Stimulated activated CD8-positive, alpha-beta memory T cell treated with anti-CD3 and anti-CD28 coated beads, Interleukin-15, amount 100 ng/mL, for 48 hours (primary cell): ENCODE measurements at regions not wholly inside any gene's neighbourhood (a gene's known extent, or its start where the extent isn't known, plus 50 kb on each side); places are given as distances from the start of the nearest gene placed in this dataset.
"Not testable (repeated sequence)": the region's sequence is repeated elsewhere in the genome, so short reads cannot be mapped to it uniquely, and the experiment has no call there.

ENCODE experiments used
- DNase-seq, 2 donors: peaks; one replicate each; pipeline ENCODE4 v3.0.0-alpha.2; 2020; ENCODE audit warnings: low read depth in 2 of 2

DNA sequence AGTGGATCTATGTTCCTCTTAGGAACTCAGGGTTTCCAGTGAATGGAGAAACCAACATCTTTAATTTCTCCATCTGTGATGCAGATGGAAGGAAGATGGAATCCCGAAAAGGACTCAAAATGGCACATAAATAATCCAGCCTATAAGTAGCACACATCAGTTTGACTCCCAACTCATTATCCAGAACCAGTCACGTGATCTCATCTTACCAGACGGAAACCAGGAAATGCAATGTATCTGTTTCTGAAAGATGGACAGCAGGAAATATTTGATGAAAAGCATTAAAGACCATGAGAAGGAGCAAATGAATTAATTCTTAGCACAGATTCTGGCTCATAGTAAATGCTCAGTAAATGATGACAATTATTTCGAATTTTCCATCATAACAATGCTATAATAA lies 443.1 kb upstream of the FMR1 start:
- no peak for DNase-seq

- DNase-seq = no peak
Observed at GRCh38 chrX:147476008-147476407, 435.7 kb upstream of the FMR1 start.

DNA sequence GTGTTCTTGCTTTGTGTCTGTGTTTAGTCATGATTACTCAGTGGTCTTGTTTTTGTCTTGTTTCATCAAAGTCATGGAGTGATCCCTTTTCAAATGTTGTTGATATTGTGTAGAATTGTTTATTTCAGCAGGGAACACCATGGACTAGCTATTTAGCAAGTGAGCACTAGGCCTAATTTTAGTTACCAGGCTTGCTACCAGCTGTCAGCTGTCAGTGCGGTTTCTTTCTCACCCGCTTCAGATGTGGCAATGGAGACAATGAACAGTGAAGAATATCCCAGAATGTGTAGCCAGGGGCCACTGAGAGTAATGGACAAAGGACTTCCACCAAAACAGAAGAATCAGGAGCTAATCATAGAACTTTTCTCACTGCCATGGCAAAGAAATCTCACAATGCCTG lies 432.8 kb upstream of the FMR1 start:
- DNase-seq = no peak

DNA sequence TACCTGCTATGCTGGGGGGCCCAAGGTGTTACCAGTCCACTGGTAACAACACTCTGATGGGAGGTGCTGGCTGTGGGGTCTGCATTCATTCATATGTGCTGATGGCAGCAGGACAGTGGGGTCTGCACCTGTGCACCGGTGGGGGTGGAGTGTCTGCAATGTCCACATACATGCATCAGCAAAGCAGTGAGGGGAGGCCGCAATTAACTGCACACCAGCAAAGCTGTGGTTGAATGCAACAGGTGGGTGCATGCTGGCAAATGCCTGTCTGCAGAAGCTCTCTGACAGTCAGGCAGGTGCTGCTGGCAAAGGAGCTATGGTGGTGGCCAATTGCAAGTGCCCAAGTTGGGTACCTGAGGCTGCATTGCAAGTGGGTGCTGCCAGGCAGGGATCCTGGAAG lies 426.5 kb upstream of the FMR1 start:
- DNase-seq = no peak

DNA sequence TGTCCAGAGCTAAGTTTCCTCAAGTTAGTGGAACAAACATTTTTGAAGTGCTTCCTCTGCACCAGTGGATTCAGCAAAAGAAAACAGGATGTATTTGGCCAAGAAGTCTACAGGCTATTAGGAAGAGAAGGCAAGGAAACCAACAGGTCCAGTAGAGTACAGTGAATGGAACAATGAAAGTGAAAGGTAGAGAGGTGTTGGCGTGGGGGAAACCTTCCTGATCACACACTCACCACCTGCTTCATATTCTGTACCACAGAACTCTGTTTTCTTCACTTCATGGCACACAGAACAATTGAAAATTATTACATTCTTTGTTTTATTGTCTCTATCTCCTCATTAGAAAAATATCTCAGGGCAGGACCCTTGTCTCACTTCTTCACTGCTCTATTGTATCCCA lies 417.4 kb upstream of the FMR1 start:
- no peak for DNase-seq

DNA sequence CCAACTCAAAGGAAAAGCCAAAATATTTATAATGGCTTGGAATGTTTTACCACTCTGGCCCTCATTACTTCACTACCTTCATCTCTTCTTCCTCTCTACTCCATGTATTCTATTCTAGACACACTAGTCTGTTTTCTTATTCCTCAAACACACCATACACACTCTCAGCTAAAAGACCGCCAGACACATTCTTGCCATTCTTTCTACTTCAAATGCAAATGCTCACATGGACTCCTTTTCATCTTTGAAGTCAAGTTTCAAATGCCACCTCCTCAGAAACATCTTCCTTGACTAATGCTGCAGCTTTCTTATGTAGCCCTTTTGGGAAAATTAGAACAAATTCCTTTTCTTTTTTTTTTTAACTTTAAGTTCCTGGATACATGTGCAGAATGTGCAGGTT lies 412.9 kb upstream of the FMR1 start:
- no peak for DNase-seq

DNA sequence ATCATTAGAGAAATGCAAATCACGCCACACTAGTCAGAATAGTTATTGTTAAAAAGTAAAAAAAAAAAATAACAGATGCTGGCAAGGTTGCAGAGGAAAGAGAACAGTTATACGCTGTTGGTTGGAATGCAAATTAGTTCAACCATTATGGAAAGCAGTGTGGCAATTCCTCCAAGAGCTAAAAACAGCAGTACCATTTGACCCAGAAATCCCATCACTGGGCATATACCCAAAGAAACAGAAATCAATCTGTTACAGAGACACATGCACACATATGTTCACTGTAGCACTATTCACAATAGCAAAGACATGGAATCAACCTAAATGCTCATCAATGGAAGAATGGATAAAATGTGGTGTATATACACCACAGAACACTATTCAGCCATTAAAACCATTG lies 388.7 kb upstream of the FMR1 start:
- DNase-seq = no peak

DNA sequence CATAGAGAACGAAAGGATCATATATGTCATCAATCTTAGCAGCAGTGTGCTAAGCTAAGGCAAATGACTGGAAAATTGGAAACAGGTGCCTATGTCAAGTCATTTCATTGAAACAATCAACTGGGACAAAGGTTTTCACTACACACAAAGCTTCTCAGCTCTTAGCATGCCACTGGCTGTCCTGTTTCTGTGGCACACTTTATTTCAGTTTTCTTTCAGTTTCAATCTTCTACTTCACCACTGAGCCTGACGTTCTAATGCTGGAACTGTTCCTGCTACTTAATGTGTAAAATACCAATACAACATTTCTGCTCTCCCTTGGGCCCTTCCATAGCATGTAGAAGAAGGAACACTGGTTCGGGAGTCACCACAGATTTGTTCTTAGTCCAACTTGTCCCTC lies 378.3 kb upstream of the FMR1 start:
- no peak for DNase-seq

DNA sequence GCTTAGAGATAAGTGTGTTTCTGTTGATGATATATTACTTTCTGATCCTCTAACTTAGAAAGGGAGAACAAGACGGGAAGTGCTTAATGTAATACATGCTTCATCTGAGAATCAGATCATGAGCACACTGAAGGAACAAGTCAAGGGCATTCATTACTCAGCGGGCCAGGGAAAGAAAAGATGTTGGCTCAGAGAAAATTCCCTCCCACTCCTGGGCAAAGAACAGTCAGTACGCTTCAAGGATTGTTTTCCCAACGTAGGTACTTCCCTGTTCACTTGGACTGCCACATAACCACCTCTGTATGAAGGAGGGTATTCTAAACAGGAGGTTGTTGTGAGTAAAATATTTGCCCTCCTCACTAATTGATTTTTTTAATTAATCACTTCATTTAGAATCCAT lies 374.5 kb upstream of the FMR1 start:
- no peak for DNase-seq

DNA sequence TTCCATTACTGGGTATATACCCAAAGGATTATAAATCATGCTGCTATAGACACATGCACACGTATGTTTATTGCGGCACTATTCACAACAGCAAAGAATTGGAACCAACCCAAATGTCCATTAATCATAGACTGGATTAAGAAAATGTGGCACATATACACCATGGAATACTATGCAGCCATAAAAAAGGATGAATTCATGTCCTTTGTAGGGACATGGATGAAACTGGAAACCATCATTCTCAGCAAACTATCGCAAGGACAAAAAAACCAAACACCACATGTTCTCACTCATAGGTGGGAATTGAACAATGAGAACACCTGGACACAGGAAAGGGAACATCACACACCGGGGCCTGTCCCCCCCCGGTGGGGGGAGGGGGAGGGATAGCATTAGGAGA lies 363.7 kb upstream of the FMR1 start:
- not testable (repeated sequence) for DNase-seq

- DNase-seq = no peak
Observed at GRCh38 chrX:147550217-147550616, 361.5 kb upstream of the FMR1 start.

DNA sequence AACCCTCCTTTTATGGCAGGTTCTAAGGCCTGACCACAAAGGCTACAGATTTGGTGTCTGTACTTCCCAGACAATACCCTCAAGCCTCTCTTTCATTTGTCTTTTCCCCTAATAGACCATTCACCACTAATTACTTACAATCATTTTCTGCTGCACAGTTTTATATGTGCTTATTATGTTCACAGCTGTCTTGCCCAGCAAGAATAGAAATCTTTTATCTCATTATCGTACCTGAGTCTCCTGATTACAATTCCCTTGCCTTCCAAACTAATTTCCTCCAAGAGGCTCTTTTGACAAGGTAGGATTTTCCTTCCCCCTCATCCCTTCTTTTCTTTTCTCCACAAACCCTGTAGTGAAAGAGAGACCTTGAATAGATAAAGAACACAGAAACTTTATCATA lies 352.5 kb upstream of the FMR1 start:
- DNase-seq = no peak

GRCh38 chrX:147565237-147565636 lies 346.5 kb upstream of the FMR1 start:
- no peak for DNase-seq

- no peak for DNase-seq
Observed at GRCh38 chrX:147570483-147570882, 341.2 kb upstream of the FMR1 start.

GRCh38 chrX:147573266-147573665 lies 338.5 kb upstream of the FMR1 start:
- DNase-seq = no peak

GRCh38 chrX:147602176-147602696 lies 309.5 kb upstream of the FMR1 start:
- DNase-seq = no peak

GRCh38 chrX:147626605-147627004 lies 285.1 kb upstream of the FMR1 start:
- DNase-seq = no peak

DNA sequence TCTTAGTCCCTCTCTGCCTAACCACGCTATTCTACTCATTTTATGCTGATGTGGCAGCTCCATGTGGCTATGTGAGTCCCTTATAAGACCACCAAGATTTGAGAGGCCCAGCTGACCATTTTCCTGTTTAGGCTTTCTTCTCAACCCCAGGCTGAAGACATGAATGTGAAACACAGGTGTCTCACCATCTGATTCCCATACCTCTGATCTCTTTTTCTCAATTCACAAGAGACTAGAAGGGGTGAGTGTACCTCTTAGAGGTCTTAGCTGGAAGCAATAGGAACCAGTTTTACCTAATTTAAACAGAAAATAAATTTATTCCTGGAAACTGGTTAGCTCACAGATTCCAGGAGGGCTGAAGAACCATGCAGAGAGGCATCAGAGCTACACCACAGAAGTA lies 276.5 kb upstream of the FMR1 start:
- DNase-seq = no peak

GRCh38 chrX:147637190-147637589 lies 274.5 kb upstream of the FMR1 start:
- DNase-seq = no peak

- DNase-seq = no peak
Observed at GRCh38 chrX:147646949-147647723, 264.6 kb upstream of the FMR1 start.

GRCh38 chrX:147675819-147676218 lies 235.9 kb upstream of the FMR1 start:
- no peak for DNase-seq

GRCh38 chrX:147679356-147680005 lies 232.2 kb upstream of the FMR1 start:
- no peak for DNase-seq

DNA sequence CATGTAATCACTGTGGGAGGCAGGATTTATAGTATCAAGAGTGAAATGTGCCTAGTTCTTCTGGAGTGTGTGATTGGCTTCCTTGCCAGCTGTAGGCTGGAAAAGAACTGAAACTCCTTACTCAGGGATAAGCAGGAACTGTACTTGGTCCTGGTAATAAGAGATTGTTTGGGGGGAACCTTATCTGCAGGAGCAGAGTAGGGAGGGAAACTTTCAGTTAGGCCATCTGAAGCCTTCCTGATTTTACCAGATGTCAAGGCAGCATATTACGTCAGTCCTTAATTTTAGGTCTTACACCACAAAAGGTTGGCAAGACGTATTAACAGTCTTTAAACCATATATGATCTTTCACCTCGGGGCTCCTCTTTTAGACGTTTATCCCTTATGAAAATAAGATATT lies 231.5 kb upstream of the FMR1 start:
- DNase-seq = no peak
